Esophagus (tissue), 2 donors: ENCODE measurements at regions not wholly inside any gene's neighbourhood (a gene's known extent, or its start where the extent isn't known, plus 50 kb on each side); places are given as distances from the start of the nearest gene placed in this dataset.

ENCODE experiments used
- H3K27ac ChIP-seq, 2 donors: one replicate each; pipeline ENCODE4 v1.5.1; 2013; ENCODE audit warnings: low read depth in 2 of 2, mild to moderate bottlenecking in 2 of 2, inconsistent platforms in 1 of 2, low read length in 1 of 2, moderate library complexity in 1 of 2
- H3K27me3 ChIP-seq, 2 donors: one replicate each; pipeline ENCODE4 v1.6.1; 2013; ENCODE audit warnings: low read length in 2 of 2, control low read depth in 1 of 2, mild to moderate bottlenecking in 1 of 2; ENCODE audit not compliant: insufficient read depth in 2 of 2, control insufficient read depth in 1 of 2
- H3K36me3 ChIP-seq, 2 donors: one replicate each; pipeline ENCODE4 v1.6.1; 2013; ENCODE audit warnings: low read length in 1 of 2; ENCODE audit not compliant: control insufficient read depth in 2 of 2, insufficient read depth in 2 of 2
- H3K4me1 ChIP-seq, 2 donors: one replicate each; pipeline ENCODE4 v1.6.1; 2013; ENCODE audit warnings: low read length in 1 of 2; ENCODE audit not compliant: control insufficient read depth in 2 of 2, insufficient read depth in 2 of 2
- H3K4me3 ChIP-seq, 2 donors: one replicate each; pipeline ENCODE4 v1.5.1; 2013; ENCODE audit warnings: low read length in 2 of 2, mild to moderate bottlenecking in 2 of 2, low read depth in 1 of 2, moderate library complexity in 1 of 2
- H3K9me3 ChIP-seq, 2 donors: one replicate each; pipeline ENCODE4 v1.6.1; 2013; ENCODE audit warnings: mild to moderate bottlenecking in 2 of 2, low read depth in 1 of 2, low read length in 1 of 2, moderate library complexity in 1 of 2; ENCODE audit not compliant: control insufficient read depth in 2 of 2, insufficient read depth in 1 of 2
- WGBS, 2 donors: extraction: QIAGEN DNeasy Blood & Tissue Kit; methylation state at CpG; one replicate each; pipeline ENCODE4 v1.1.7; 2013; 5-methylcytosine and 5-hydroxymethylcytosine counted together
- donor health status: healthy with polysubstance abuse.
- donor health status: Bipolar disorder and iron deficiency.

DNA sequence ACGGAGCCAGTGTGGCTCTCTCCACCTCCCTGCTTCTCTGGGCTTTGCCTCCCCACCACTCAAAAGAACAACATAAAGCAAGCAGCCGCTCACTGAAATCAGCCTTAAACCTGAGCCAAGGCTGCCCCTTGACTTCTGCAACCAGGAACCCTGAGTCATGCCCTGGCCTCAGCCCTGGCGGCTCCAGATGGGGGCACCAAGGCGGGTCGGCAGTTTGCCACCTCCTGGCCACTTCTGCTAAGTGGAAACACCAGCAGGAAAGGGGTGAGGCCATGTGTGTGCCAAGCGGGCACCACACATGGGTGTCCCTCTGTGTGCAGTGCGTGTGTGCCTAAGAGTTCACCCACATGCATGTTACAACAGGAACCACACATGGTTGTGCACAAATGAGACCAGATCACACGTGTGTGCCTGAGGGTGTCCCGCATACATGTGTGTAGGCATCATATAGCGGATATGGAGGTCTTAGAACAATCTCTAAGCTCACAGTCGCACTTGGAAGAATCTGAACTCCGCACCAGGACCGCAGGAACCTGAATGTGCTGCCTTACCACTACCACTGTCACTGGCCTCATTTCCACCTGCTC is 221.2 kb downstream of the MN1 start:
- Histone ChIP-seq H3K4me1 (peaks cover 3 to 5% of the 10 kb centered on the region in 2 donors), H3K4me3 (no peak overlapping the region), H3K9me3 (no peaks in the 10 kb centered on the region), H3K27ac (no peak overlapping the region), H3K36me3 (no peaks in the 10 kb centered on the region), H3K27me3 (no peaks in the 10 kb centered on the region)
- 75 to 84% methylated on average over 13 of the region's 13 CpGs for WGBS, 2 donors

DNA sequence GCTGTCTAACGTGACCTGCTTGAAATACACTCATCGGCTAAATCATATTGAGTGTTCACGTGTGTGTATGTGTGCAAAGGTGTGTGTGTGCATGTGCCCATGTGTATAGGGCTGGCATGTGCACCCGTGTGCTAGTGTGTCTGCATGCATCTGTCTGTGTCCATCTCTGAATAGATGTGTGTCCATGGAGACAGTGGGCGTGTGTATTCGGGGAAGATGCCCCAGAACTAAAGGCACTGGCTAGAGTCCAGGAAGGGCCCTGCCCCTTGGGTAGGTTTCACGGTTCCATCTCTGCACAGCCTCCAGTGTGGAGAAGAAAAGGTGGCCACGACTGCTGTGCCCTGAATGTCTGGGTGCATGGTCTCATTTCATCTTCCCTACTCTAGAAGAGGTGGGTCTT is 220.3 kb downstream of the MN1 start:
- no peak overlapping the region for H3K27ac ChIP-seq
- no peaks in the 10 kb centered on the region for H3K9me3 ChIP-seq
- H3K27me3 ChIP-seq, result no peaks in the 10 kb centered on the region
- 73 to 74% methylated on average over 8 of the region's 8 CpGs for WGBS, 2 donors
- peaks cover 3 to 5% of the 10 kb centered on the region in 2 donors for H3K4me1 ChIP-seq
- no peak overlapping the region for H3K4me3 ChIP-seq
- H3K36me3 ChIP-seq, result no peaks in the 10 kb centered on the region

DNA sequence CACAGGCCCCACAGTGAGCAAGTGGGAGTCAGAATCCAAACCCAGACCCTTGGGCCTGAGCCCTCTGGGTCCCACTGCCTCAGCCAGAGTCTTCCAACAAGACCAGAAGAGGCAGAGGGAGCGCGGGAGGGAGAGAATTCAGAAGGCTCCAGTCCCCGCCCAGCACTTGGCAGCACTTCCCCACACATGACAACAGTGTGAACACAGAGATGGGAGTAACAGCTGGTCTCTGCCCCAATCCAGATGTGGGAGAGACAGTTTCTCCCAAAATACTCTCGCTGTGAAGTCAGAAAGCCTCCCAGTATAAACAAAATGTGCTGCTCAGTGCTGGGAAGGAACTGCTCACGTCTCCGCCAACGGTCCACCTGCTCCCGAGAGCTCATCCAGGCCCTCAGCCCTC is 219.9 kb downstream of the MN1 start:
- Histone ChIP-seq H3K4me3 (no peak overlapping the region), H3K9me3 (no peaks in the 10 kb centered on the region), H3K27ac (no peak overlapping the region), H3K4me1 (peaks cover 2 to 5% of the 10 kb centered on the region in 2 donors), H3K36me3 (no peaks in the 10 kb centered on the region), H3K27me3 (no peaks in the 10 kb centered on the region)
- 57 to 71% methylated on average over 8 of the region's 8 CpGs for WGBS, 2 donors

DNA sequence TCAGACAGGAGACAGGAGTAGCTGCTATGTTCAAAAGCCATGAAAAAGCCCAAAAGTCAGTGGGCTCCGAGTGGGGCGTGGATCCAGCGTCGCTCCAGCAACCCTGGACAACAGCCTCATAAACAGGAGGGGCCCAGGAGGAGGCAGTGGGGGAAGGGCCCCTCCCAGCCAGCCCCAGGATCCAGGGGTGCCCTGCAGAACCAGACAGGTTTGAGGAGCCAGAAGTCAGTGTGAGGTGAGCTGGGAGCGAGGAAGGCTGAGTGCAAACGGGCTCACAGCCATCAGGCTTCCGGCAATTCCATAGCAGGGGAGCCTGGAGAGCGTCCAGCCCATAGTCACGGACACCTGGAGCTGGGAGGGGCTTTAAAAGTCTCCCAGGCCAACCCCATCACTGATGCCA is 217.7 kb downstream of the MN1 start:
- Histone ChIP-seq H3K4me1 (peaks cover 0 to 5% of the 10 kb centered on the region in 2 donors), H3K27ac (no peak overlapping the region), H3K9me3 (no peaks in the 10 kb centered on the region), H3K4me3 (no peak overlapping the region), H3K36me3 (no peaks in the 10 kb centered on the region), H3K27me3 (no peaks in the 10 kb centered on the region)
- WGBS, 2 donors, result 39 to 41% methylated on average over 9 of the region's 9 CpGs

DNA sequence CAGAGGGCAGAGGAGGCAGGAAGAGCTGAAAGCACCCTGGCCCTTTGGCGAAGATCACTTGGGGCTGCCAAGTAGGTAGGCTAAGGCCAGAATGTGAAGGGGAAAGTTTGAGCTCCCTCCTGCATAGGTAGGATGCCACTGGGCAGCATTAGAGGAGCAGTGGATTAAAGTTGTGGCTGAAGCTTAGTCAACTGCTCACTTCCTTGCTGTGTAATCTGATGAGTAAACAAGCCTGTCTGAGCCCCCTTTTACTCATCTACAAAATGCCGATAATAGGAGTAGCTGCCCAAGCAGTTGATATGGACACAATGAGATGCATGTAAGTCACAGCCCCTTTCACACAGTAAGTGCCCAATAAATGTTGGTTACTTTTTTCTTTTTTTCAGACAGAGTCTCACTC is 216.4 kb downstream of the MN1 start:
- no peaks in the 10 kb centered on the region for H3K36me3 ChIP-seq
- WGBS, 2 donors, result 51 to 77% methylated on average over 2 of the region's 2 CpGs
- no peak overlapping the region for H3K27ac ChIP-seq
- no peak overlapping the region for H3K4me3 ChIP-seq
- no peaks in the 10 kb centered on the region for H3K9me3 ChIP-seq
- H3K4me1 ChIP-seq, result peaks cover 0 to 5% of the 10 kb centered on the region in 2 donors
- H3K27me3 ChIP-seq, result no peaks in the 10 kb centered on the region

DNA sequence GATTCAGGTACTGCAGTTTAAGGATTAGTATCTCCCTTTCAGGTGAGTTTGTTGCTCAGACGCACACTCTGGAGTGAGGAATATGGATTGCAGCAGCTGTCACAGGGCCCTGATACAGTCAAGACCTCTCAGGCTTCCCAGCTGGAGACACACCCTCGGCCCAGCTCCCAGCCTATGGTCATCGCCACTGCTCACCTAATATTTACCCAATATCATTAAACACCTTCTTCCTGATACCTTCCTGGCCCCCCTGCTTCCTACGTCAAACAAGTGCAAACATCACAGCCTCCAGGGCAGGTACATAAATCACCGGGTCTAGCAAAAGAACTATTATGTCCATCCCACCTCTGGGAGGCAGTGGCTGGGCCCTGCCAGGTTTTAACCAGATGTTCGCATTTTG is 213.3 kb downstream of the MN1 start:
- 50 to 53% methylated on average over 6 of the region's 6 CpGs for WGBS, 2 donors
- no peak overlapping the region for H3K27ac ChIP-seq
- no peaks in the 10 kb centered on the region for H3K9me3 ChIP-seq
- H3K36me3 ChIP-seq, result no peaks in the 10 kb centered on the region
- peaks cover 0 to 3% of the 10 kb centered on the region in 2 donors for H3K4me1 ChIP-seq
- no peak overlapping the region for H3K4me3 ChIP-seq
- H3K27me3 ChIP-seq, result no peaks in the 10 kb centered on the region

DNA sequence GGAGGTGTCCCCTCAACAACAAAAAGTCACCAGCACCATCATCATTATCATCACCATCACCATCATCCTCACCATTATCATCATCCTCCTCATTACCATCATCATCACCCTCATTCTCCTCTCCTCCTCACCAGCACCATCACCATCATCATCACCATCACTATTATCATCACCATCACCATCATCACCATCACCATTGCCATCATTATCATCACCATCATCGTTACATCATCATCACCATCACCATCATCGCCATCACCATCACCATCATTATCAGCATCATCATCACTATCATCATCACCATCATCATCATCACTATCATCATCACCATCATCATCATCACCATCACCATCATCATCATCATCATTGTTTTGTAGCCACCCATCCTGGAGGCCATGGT is 212.6 kb downstream of the MN1 start:
- no peaks in the 10 kb centered on the region for H3K9me3 ChIP-seq
- no peaks in the 10 kb centered on the region for H3K27me3 ChIP-seq
- no peak overlapping the region for H3K4me3 ChIP-seq
- H3K27ac ChIP-seq, result no peak overlapping the region
- WGBS, 2 donors, result 93 to 95% methylated on average over 2 of the region's 2 CpGs
- H3K36me3 ChIP-seq, result no peaks in the 10 kb centered on the region
- H3K4me1 ChIP-seq, result peaks cover 0 to 1% of the 10 kb centered on the region in 2 donors

DNA sequence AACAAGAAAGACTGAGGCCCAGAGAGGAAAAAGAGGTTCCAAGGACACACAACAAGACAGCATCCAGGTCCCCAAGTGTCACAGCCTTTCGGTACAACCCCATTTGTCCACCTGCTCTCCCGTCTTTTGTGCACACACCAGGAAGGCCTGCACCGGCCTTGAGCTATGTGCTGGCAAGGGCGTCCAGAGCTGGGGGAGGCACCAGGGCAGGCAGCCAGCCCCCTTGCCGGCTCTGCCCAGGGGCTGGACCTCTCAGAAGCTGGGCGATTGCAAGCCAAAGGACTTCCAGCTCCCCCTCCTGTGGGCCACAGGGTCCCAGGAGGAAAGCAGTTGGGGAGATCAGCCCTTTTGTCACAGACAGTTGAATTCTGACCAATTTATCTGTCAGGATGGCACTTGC is 210.5 kb downstream of the MN1 start:
- no peaks in the 10 kb centered on the region for H3K36me3 ChIP-seq
- no peaks in the 10 kb centered on the region for H3K9me3 ChIP-seq
- no peaks in the 10 kb centered on the region for H3K4me1 ChIP-seq
- no peak overlapping the region for H3K27ac ChIP-seq
- no peak overlapping the region for H3K4me3 ChIP-seq
- H3K27me3 ChIP-seq, result no peaks in the 10 kb centered on the region
- WGBS, 2 donors, result 48 to 53% methylated on average over 6 of the region's 6 CpGs

DNA sequence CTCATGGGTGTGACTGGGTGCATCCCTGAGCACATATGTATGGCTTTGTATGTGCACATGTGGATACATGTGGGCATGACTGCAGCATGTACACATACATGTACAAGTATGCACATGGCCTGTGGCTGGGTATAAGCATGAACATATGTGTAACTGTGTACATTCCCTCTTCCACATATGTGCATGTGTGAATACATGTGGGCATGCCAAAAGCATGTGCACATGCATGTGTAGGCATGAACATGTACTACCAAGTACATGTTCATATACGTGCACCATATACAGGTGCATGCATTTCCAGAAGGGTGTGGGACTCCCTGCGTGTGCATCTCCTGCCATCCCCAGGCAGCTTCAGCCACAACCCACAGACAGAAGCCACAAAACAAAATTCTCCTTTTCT is 208.2 kb downstream of the MN1 start:
- Histone ChIP-seq H3K27ac (no peak overlapping the region), H3K4me1 (no peaks in the 10 kb centered on the region), H3K27me3 (no peaks in the 10 kb centered on the region), H3K9me3 (no peaks in the 10 kb centered on the region), H3K36me3 (no peaks in the 10 kb centered on the region), H3K4me3 (no peak overlapping the region)
- 77 to 83% methylated on average over 2 of the region's 2 CpGs for WGBS, 2 donors

DNA sequence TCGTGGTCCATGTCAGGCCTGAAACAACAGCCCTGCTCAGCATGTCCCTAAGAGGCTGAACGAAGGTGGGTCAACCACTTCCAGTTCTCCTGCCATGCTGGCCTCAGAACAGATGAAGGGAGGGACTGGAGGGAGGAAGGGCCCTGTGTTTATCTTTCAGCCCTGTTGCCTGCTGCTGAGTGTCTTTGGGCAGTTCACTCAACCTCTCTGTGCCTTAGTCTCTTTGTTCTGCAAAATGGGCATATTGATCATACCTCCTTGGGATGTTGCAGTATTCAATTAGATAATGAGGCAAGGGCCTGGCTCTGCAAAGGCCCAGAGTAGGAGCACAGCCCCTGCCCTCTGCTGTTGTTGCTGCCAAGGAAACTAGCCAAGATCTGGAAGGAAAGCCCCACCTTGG is 207.5 kb downstream of the MN1 start:
- Histone ChIP-seq H3K4me1 (no peaks in the 10 kb centered on the region), H3K27ac (no peak overlapping the region), H3K36me3 (no peaks in the 10 kb centered on the region), H3K9me3 (no peaks in the 10 kb centered on the region), H3K4me3 (no peak overlapping the region), H3K27me3 (no peaks in the 10 kb centered on the region)
- 73 to 79% methylated on average over 2 of the region's 2 CpGs for WGBS, 2 donors
